ENCODE measurements at regions not wholly inside any gene's neighbourhood (a gene's known extent, or its start where the extent isn't known, plus 50 kb on each side); places are given as distances from the start of the nearest gene placed in this dataset.

DNA sequence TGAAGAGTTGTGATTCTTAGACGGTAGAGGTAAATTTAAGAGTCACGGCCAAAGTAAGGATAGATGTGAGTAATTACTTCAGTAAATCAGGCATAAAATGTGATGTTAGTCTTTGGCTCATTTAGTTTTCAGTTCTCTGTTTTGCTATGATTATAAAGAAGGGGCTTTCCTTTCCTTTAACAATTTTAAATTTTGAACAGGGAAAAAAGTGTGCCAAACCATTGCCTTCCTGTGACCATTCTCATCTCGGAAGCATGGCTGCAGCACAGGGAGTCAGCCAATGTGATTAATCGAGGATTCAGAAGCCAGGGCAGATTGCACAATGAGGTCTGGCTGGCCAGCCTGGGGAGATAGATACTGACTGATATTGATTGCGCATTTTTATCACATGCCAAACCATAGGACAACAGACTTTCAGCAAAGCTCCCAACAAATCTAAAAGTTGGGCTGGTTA lies 480.2 kb upstream of the PRICKLE1 start:
- TF ChIP-seq, protein P1, sequence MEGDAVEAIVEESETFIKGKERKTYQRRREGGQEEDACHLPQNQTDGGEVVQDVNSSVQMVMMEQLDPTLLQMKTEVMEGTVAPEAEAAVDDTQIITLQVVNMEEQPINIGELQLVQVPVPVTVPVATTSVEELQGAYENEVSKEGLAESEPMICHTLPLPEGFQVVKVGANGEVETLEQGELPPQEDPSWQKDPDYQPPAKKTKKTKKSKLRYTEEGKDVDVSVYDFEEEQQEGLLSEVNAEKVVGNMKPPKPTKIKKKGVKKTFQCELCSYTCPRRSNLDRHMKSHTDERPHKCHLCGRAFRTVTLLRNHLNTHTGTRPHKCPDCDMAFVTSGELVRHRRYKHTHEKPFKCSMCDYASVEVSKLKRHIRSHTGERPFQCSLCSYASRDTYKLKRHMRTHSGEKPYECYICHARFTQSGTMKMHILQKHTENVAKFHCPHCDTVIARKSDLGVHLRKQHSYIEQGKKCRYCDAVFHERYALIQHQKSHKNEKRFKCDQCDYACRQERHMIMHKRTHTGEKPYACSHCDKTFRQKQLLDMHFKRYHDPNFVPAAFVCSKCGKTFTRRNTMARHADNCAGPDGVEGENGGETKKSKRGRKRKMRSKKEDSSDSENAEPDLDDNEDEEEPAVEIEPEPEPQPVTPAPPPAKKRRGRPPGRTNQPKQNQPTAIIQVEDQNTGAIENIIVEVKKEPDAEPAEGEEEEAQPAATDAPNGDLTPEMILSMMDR (IDR thresholded peaks at IDR 0.05), result no peak
- TF ChIP-seq POLR2A (IDR thresholded peaks at IDR 0.05) (no peak), EP300 (IDR thresholded peaks at IDR 0.05) (peak in 1 of 2 donors; percentile 56)

Data from tibial nerve (tissue), 4 donors.